HG02678 (cell line): ENCODE measurements at regions not wholly inside any gene's neighbourhood (a gene's known extent, or its start where the extent isn't known, plus 50 kb on each side); places are given as distances from the start of the nearest gene placed in this dataset.

Experiments
- ATAC-seq: cut with Tn5 transposase; IDR thresholded peaks from one replicate; pipeline ENCODE4 v1.9.1; 2021; ENCODE audit warnings: mild to moderate bottlenecking, moderate library complexity; ENCODE audit not compliant: unreplicated experiment

DNA sequence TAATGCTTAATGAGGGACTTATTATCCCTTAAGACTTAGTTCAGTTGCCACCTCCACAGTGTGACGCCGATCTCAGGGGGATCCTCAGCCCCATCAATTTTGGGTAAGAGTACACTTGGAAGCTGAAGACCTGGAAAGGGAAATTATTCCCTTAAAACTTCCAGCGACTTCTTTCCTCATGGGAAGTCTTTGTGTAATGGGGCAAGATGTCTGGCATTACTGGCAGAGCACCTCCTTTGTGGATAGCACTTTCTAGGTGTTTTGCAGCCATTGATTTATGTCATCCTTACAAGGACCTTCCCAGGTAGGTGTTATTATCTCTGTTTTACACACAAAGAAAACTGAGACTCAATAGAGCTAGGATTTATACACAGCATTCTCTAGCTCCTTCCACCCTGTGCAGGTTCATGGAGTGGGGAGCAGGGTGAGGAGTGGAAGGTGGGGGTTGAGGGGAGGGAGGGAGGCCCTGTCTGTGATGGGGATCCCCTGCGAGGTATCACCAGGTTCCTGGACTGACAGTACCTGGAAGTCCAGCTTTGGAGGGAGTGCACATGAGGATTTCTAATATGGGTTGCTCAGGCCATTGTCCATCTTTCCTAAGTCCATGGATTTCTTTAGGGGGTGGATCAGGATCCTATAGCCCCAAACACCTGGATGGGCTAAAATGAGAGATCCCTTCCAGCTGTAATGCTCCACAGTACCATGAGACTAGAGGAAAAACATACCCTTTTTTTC is 79.4 kb downstream of the MYCN start:
- ATAC-seq, result no peak

DNA sequence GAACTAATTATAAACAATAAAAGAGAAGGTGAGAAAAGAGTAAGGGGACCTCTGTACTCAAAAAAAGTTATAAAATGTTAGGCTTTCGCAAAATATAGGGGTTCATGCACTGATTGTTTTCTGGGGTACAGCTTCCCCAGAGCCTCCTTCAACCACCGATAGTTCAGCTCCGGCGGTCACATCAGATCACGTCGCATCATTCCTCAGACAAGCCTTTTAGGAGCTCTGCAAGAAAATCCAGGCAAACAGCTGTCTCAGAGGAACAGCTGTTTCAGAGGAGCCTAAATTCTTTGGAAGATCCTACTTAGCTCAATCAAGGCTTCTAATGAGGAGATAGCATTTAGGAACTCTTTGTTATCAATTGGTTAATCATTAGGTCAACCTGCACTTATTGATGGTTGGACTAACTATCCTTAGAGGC is 78.7 kb downstream of the MYCN start:
- no peak for ATAC-seq

DNA sequence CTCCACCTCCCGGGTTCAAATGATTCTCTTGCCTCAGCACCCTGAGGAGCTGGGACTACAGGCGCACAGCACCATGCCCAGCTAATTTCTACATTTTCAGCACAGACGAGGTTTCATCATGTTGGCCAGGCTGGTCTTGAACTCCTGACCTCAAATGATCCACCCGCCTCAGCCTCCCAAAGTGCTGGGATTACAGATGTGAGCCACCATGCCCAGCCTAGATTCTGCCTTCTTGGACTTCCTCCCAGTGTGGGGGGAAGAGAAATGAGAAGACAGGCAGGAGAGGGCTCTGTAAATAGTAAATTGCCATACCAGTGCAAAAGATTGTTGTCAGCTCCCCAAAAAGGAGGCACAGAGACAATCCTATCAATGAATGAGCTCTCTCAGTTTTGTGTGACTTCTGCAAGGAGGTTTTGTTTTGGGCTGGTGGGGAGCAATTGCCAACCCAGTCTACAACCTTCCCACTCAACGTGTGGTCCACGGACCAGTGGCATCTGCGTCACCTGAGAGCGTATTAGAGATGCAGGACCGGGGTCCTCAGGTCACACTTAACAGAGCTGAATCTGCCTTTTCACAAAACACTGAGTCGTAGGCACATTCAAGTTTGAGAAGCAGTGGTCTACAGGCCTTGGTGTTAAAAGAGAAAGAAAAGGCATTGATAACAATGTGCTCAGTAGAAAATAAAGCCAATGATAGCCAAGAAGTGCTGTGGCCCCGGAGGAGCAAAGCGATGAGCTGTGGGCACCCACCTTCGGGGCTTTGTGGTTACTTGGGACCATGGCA is 78.1 kb downstream of the MYCN start:
- no peak for ATAC-seq

DNA sequence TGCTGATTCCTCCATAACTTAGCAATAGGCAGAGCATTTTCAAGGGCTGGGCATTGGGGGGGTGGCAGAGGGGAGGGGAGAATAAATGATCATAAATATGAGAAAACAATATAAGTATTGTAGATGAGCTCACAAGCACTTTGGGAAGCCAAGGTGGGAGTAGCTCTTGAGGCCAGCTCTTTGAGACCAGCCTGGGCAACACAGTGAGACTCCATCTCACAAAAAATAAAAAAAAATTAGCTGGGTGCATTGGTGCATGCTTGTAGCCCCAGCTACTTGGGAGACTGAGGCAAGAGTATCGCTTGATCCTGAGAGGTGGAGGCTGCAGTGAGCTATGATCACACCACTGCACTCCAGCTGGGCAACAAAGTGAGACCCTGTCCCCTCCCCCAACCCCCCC is 75.9 kb downstream of the MYCN start:
- ATAC-seq, result no peak

DNA sequence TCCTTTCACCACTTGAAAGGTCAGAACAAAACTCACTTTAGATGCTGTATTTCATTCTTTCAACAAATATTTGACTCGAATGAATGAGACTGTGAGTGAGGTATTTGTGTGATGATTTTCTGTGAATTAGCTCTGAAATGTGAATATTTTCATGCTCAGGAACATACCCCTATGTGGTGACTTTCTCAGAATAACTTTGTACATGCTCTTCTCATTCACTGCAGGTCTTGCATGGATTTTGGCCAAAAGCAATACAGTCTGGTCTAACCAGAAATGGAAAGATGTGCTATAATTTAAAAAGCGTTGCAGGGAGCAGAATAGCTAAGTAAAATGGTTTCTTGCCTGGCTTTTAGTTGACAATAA is 75.5 kb downstream of the MYCN start:
- ATAC-seq, result no peak

DNA sequence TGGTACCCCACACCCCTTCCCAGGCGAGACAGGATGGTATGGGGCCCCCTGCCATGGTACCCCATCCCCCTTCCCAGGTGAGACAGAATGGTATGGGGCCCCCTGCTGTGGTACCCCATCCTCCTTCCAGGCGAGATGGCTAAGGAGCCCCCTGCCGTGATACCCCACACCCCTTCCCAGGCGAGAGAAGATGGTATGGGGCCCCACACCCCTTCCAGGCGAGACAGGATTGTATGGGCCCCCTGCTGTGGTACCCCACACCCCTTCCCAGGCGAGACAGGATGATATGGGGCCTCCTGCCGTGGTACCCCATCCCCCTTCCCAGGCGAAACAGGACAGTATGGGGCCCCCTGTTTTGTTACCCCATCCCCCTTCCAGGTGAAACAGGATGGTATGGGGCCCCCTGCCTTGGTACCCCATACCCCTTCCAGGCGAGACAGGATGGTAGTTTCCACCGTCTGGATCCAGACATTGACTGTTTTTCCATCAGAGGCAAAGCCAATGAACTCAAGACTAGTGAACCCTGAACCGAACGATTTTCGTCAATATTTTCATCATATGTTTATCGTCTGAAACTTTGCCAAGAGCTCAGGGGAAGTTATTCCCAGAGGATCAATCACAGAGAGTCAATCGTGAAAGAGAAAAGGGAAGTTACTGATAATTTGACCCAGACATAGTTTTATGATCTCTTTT is 75.0 kb downstream of the MYCN start:
- ATAC-seq, result no peak

DNA sequence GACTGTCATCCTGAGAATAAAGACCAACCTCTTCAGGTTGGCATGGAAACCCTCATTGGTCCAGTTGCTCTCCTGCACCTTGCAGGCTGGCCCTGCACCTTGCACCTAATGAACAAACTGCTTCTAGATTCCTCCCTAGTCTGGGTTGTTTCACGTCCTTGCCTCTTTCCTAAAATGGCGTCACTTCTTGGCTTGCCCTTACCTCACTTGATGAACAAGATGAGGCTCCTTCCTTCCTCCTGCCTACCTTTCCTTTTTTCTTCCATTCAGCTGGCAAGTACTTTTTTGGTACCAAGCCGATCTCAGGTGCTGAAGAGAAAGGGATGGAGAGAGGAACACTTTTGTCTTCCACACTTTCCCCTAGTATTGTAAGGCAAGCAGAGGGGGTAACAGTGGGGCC is 74.5 kb downstream of the MYCN start:
- no peak for ATAC-seq

DNA sequence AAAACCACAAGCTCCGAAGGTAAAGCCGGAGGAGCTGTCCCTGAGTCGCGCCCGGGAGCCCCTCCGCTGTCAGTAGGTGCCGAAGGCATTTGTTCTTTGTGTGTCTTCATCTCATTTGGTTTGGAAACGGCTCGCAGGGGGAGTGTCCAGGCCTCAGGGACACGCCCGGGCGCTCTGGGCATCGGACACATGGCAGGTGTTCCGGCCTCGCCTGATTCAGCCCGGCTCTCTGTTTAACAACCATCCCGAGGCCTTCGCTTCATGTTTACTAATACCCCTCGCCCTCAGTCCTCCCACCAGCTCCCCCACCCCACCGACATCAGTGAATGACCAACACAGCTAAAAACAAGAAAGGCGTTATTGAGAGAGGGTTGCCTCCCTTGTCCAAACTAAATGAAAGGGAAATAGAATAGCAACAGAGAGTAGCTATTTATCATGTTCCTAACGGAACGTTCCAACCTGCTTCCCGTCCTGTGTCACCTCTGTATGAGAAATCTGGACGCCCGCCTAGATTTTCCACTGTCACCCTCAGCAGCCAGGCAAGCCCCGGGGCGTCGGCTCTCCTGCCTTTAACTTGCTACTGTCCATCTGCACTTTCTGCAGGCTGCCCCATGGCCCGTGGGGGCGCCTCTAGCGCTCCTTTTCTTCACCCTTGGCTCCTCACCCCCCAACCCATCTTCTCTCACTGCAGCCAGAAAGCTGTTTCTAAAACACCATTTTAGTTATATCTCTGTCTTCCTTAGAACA is 73.9 kb downstream of the MYCN start:
- no peak for ATAC-seq

DNA sequence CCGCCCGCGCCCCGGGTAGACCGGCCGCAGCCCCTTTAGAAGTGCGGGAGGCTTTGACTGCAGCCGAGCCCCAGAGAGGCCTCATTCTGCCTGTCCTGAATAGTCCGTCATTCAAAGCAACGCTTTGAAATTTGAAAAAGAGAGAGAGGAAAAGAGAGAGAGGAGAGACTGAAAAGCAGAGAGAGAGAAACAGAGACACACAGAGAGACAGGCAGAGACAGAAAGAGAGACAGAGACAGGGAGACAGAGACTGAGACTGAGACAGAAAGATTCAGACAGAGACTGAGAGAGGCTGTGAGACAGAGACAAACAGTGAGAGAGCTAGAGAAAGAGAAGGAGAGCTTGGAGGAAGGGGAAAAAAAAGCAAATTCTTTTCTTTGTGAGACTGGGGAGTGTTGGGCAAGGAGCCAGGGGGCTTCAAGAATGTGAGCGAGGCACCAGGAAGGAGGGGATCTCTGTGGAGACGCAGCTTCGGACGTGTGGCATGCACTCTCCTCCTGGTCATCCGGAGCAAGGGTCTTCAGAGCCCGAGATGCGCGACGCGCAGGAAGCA is 73.1 kb downstream of the MYCN start:
- ATAC-seq, result no peak

DNA sequence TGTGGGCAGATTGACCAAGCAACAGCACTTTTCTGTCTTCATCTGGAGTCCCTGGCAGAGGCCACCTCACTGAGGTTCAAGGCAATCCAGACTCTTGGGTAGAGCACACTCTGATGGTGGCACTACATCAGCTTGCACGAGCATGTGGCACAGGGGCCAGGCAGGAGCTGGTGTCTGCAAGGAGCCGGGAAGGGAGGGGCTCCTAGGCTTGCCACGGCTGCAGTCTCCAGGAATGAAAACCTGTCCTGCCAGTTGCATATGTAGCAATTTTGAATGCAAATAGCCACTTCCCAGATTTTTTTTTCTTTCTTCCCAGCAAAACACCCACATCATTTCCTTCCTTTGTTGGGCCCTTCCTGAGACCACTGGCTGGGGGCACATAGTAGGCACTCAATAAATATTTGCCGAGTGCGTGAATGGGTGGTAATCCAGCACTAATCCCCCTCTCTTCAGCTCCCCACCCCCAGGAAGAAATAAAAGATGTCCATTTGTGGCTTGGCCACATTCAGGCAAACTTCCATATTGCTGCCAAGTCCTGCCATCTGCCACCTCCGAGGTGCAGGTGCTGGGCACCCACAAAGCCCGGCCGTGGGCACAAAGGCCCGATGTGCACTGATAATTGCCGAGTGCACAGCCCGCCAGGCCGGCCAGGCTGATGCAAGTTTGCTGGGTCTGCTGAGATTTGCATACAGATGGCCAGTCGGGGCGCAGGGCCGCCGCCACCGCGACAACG is 72.4 kb downstream of the MYCN start:
- ATAC-seq, result no peak

DNA sequence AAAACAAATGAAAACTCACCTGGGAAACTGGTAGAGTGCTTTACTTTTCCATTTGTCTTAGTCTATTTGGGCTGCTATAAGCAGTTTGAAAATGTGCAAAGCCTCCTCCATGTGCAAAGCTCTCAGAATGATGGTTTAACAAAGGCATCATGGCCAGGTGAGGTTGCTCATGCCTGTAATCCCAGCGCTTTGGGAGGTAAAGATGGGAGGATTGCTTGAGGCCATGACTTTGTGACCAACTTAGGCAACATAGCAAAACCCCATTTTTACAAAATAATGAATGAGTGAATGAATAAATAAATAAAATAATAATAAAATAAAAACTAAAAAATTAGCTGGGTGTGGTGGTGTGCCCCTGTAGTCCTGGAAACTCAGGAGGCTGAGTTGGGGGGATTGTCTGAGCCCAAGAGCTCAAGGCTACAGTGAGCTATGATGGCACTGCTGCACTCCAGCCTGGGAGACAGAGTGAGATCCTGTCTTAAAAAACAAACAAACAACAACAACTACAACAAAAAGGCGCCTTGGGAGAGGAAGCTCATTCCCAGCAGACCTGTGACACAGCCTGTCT is 71.8 kb downstream of the MYCN start:
- no peak for ATAC-seq

DNA sequence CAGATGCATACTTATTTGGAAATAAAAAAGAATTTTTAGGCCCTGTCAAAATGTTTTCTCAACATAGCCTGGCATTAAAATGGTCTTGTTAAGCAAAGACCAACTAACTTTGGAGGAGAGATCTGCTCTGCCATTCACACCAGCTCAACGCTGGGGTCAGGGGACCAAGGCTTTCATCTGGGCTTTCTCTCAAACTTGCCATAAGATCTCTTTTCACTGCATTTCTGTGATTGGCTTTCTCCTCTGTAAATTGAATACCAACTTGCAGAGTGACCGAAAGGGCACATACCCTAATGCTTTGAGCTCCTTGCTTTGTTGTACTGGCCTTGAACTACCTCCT is 71.2 kb downstream of the MYCN start:
- ATAC-seq, result no peak

DNA sequence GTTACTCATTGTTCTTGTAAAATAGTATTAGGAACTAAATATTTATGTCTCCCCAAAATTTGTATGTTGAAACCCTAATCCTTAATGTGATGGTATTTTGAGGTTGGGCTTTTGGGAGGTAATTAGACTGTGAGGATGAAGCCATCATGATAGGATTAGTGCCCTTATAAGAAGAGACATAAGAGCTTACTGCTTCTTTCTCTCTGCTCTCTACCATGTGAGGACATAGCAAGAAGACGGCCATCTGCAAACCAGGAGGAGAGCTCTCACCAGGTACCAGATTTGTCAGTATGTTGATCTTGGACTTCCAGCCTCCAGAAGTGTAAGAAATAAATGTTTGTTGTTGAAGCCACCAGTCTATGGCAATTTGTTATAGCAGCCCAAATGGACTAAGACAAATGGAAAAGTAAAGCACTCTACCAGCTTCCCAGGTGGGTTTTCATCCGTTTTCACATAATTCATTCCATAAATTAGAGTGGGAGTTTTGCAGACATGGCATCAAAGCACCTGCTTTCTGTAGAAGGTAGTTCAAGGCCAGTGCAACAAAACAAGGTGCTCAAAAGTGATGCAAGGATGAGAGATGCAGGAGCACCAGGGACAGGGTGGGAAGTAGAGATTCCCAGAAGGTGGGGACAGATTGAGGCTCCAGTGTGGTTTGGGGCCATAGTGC is 70.7 kb downstream of the MYCN start:
- ATAC-seq, result no peak

DNA sequence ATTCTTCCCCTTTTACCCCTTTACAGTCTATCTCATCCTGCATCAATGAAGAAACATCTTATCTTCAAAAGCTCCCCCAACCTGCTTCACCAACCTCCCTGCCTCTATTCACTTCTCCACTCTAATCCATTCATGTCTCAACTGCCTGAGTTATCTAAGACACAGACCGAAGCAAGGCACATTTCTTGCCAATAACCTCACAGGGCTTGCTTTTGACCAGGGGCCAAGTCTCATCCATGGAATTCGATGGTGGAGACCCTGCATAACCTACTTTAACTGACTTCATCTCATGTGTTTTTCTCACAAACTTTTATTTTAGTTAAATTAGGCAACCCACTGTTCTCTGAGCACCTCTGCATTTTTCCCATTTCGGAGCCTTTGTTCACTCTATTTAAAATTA is 69.7 kb downstream of the MYCN start:
- ATAC-seq, result no peak

DNA sequence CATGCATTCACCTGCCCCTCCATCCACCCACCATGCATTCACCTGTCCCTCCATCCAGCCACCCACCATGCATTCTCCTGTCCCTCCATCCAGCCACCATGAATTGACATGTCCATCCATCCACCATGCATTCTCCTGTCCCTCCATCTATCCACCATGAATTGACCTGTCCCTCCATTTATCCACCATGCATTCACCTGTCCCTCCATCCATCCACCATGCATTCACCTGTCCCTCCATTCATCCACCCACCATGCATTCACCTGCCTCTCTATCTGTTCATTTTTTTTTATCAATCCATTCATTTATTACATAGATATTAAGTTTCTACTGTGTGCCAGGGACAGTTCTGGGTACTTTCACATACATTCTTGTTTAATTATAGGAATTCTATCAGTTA is 69.2 kb downstream of the MYCN start:
- ATAC-seq, result no peak

DNA sequence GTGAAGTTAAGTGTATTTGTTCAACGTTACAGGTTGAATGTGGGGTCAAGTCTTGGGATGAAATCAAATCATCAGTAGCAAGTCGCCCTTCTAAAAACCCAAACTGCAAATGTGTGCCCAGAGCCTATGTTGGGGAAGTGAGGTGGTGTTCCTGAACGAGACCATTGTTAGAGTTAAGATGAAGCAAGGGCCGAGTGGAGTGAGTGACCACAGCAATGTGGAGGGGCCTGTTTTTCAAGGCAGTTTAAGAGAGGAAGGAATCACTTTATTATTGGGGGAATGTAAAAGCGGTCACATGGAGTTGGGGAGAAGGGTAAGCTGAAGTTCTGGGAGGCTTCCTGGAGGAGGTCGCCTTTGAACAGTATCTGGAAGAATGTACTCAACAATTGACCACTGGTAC is 68.5 kb downstream of the MYCN start:
- no peak for ATAC-seq

DNA sequence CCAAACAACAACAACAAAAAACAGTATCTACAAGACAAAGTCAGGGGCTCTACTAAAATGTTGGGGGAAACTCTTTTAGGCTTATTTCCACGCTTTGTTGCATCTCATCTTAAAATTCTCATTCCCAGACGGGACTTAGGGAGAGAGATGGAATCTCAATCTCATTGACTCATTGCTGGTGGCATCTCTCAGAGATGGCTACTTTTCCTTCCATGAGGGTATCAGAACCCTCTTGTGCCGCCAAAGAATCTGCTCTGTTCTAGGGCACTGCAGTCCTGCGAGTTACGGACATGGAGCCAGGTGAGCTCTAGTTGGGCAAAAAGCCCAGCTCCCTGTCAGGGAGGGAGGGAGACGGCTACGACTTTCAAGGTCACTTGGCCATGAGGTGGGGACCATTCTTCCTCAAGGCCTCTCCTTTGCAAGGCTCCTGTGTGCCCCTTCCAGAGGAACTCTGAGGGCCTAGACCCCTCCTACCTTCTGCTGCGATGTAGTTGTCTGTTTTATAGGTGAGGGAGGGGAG is 68.0 kb downstream of the MYCN start:
- no peak for ATAC-seq

DNA sequence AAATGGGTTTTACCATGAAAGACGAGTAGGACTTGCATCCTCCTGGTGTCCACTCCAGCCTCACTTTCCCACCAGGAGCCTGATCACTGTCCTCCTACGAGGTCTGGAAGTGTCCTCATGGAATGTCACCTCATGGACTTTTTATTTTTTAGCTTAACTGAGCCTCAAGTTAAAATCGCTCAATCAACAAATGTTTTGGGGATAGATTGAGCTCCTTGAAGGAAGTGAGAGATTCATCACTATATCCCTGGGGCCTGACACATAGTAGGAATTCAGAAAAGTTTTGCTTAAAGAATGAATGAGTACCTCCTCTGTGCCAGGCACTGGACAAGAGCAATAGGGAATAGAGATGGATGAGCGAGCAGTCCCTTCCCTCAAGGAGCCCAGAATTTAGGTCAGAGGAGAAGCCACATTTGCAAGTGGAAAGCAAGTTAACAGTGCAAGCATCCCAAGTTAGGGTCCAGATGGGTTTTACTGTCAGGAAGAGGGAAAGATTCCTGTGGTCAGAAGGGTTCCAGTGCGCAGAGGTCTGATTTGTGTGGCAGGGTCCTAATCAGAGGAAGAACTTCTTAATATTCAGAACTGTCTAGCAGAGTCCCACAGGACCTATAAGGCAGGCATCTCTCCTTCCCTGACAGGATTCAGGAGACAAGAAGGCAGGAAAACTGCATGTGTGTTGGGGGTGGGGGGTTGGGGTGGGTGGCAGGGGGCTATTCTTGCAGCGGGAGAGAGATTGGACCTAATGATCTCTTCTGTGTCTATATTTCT is 67.0 kb downstream of the MYCN start:
- no peak for ATAC-seq
